OCI-LY3 (cell line): ENCODE measurements at regions not wholly inside any gene's neighbourhood (a gene's known extent, or its start where the extent isn't known, plus 50 kb on each side); places are given as distances from the start of the nearest gene placed in this dataset.

Experiments
- H2AFZ ChIP-seq: fragments of 200-600, 300-600 bp; shearing (Covaris generic); 2 replicates; pipeline ENCODE4 v1.6.0; 2014; ENCODE audit warnings: antibody characterized with exemption, low read depth, low read length
- H3K27ac ChIP-seq: fragments of 200-600, 300-600 bp; sonication (generic); 2 replicates; pipeline ENCODE4 v1.5.1; 2014; ENCODE audit warnings: mild to moderate bottlenecking, low read length, moderate library complexity, mixed read lengths
- H3K27me3 ChIP-seq: fragments of 200-600, 300-600 bp; sonication (generic); 2 replicates; pipeline ENCODE4 v1.6.1; 2014; ENCODE audit warnings: low read depth, low read length, mixed read lengths
- H3K36me3 ChIP-seq: fragments of 200-600, 300-600 bp; sonication (generic); replicated peaks from 2 replicates; pipeline ENCODE3; 2014; ENCODE audit warnings: low read depth, low read length, mixed read lengths
- H3K4me1 ChIP-seq: fragments of 300-600, 200-600 bp; sonication (generic); 2 replicates; pipeline ENCODE4 v1.6.1; 2014; ENCODE audit warnings: low read length, mixed read lengths
- H3K4me2 ChIP-seq: fragments of 200-600, 300-600 bp; sonication (generic); 2 replicates; pipeline ENCODE4 v1.6.1; 2014; ENCODE audit warnings: low read length, mixed read lengths
- H3K4me3 ChIP-seq: fragments of 300-600, 200-600 bp; sonication (generic); 2 replicates; pipeline ENCODE4 v1.5.1; 2014; ENCODE audit warnings: antibody characterized with exemption, mild to moderate bottlenecking, low read length, moderate library complexity
- H3K79me2 ChIP-seq: fragments of 300-600, 200-600 bp; shearing (Covaris generic); 2 replicates; pipeline ENCODE4 v1.6.1; 2014; ENCODE audit warnings: mild to moderate bottlenecking, low read length, mixed read lengths
- H3K9ac ChIP-seq: fragments of 300-600, 200-600 bp; shearing (Covaris generic); 2 replicates; pipeline ENCODE4 v1.6.0; 2014; ENCODE audit warnings: mild to moderate bottlenecking, low read length, moderate library complexity
- H3K9me3 ChIP-seq: fragments of 200-600, 300-600 bp; shearing (Covaris generic); 2 replicates; pipeline ENCODE4 v1.6.1; 2014; ENCODE audit warnings: low read length, mixed read lengths; ENCODE audit not compliant: insufficient read depth
- H4K20me1 ChIP-seq: fragments of 200-600, 300-600 bp; sonication (generic); 2 replicates; pipeline ENCODE4 v1.6.1; 2016; ENCODE audit warnings: low read length, mixed read lengths; ENCODE audit not compliant: insufficient read depth
- CTCF ChIP-seq: fragments of 200-600, 300-600 bp; sonication (generic); IDR thresholded peaks from 2 replicates; pipeline ENCODE4 v1.5.1; 2014; ENCODE audit warnings: antibody characterized with exemption, low read length, low read depth
- EZH2phosphoT487 ChIP-seq: fragments of 200-600 bp; shearing (Covaris generic); IDR thresholded peaks from 2 replicates; pipeline ENCODE4 v1.6.1; 2018; ENCODE audit warnings: antibody characterized with exemption, mixed run types, low read depth

GRCh38 chr12:82593143-82593542, 93.6 kb upstream of the TMTC2 start:
- H3K4me3 ChIP-seq = peak overlapping the region; percentile 57; the same call in 1 of the 2 replicates
- TF ChIP-seq EZH2phosphoT487 = no peak
- no peak for TF ChIP-seq CTCF
- H3K9ac ChIP-seq = no peak overlapping the region

GRCh38 chr12:82593901-82594396, 92.8 kb upstream of the TMTC2 start:
- Histone ChIP-seq H3K27ac (peak overlapping the region; percentile 55), H3K36me3 (no peaks in the 10 kb centered on the region), H3K79me2 (no peaks in the 10 kb centered on the region), H3K4me2 (peak overlapping the region; percentile 75), H3K4me1 (peaks cover 18% of the 10 kb centered on the region), H3K9ac (peak overlapping the region; percentile 11; the same call in 1 of the 2 replicates), H3K9me3 (no peaks in the 10 kb centered on the region; the same call in 1 of the 2 replicates), H2AFZ (peak overlapping the region; percentile 35; the same call in 1 of the 2 replicates), H3K27me3 (no peaks in the 10 kb centered on the region), H4K20me1 (no peaks in the 10 kb centered on the region), H3K4me3 (peak overlapping the region; percentile 57)
- TF ChIP-seq CTCF (no peak), EZH2phosphoT487 (no peak)

More at GRCh38 chr12:82593143-82593542, 93.6 kb upstream of the TMTC2 start:
- Histone ChIP-seq H4K20me1 (no peaks in the 10 kb centered on the region), H3K4me1 (peaks cover 18% of the 10 kb centered on the region), H3K36me3 (no peaks in the 10 kb centered on the region), H2AFZ (no peak overlapping the region), H3K27me3 (no peaks in the 10 kb centered on the region), H3K9me3 (no peaks in the 10 kb centered on the region; the same call in 1 of the 2 replicates), H3K79me2 (no peaks in the 10 kb centered on the region), H3K27ac (peak overlapping the region; percentile 15; the same call in 1 of the 2 replicates), H3K4me2 (peak overlapping the region; percentile 75)

GRCh38 chr12:82595941-82596340, 90.8 kb upstream of the TMTC2 start:
- H3K4me3 ChIP-seq = no peak overlapping the region
- H3K9ac ChIP-seq = no peak overlapping the region
- TF ChIP-seq EZH2phosphoT487 (no peak), CTCF (no peak)
- peaks cover 18% of the 10 kb centered on the region for H3K4me1 ChIP-seq
- H3K36me3 ChIP-seq = no peaks in the 10 kb centered on the region
- H3K4me2 ChIP-seq = no peak overlapping the region
- no peaks in the 10 kb centered on the region; the same call in 1 of the 2 replicates for H3K9me3 ChIP-seq
- no peaks in the 10 kb centered on the region for H3K79me2 ChIP-seq
- no peak overlapping the region for H2AFZ ChIP-seq
- H3K27me3 ChIP-seq = no peaks in the 10 kb centered on the region
- no peaks in the 10 kb centered on the region for H4K20me1 ChIP-seq
- H3K27ac ChIP-seq = no peak overlapping the region

GRCh38 chr12:82596483-82596882, 90.2 kb upstream of the TMTC2 start:
- Histone ChIP-seq H3K9ac (no peak overlapping the region), H3K27me3 (no peaks in the 10 kb centered on the region), H3K9me3 (no peaks in the 10 kb centered on the region; the same call in 1 of the 2 replicates), H3K4me1 (peaks cover 18% of the 10 kb centered on the region), H3K4me2 (no peak overlapping the region), H3K79me2 (no peaks in the 10 kb centered on the region), H3K4me3 (no peak overlapping the region), H3K27ac (no peak overlapping the region), H3K36me3 (no peaks in the 10 kb centered on the region), H2AFZ (no peak overlapping the region), H4K20me1 (no peaks in the 10 kb centered on the region)
- TF ChIP-seq CTCF (no peak), EZH2phosphoT487 (no peak)
